KG1 (cell line): ENCODE measurements at regions not wholly inside any gene's neighbourhood (a gene's known extent, or its start where the extent isn't known, plus 50 kb on each side); places are given as distances from the start of the nearest gene placed in this dataset.

Experiments used
- DNase-seq: peaks from one replicate; lab custom pipeline; 2025; lab: John Stamatoyannopoulos, UW

DNA sequence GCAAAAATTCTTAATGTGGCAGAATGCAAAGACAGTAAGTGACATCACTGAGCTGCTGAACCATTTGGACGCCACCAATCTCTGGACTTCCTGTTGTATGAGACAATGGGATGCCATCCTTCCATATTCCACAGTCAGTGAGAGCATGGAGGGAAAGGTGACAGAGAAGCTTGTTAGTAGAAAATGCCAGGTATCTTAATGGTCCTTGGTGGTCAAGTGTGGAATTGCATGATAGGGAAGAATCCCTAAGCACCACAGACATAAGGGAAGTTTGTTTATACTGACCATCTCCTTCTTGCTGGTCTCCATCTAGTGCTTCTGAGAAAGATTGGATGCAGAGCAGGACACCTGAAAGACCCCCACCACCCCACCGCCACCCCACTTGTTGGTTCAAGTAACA lies 1410.0 kb upstream of the TMEM132C start:
- DNase-seq, result no peak

DNA sequence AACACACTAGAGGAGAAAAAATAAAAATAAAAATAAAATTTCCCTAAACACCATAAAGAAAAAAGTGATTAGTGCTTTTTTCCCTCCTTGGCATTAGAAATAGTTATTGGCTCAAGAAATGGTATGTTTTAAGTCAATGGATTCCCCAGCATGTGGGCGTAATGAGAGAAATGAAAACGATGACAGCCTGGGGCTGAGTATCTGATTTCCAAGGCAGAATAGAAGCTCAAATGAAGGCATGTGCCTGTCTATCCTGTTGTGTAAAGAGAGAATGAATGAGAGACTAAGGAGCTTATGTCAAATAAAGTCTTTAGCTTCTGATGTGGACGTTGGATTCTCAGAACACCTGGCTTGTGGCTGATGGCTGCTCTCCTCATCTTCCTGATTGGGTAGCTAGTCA lies 1408.4 kb upstream of the TMEM132C start:
- no peak for DNase-seq

DNA sequence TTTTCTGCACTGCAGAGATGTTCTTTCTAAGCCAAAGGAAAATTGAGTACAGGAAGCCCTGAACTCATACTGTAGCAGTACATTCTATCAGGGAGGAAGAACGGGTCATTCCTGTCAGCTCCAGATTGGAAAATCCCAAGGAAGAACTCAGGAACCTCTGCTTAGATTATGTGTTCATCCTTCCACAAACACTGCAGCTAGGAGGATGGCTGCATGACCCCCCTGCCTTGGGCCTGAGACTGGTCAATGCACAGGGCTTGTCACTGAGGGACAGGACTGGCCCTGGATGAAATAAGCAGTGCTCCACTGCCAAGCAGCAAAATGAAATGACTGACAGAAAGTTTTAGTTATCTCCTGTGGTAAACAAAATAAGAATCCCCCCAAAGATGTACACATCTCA lies 1406.8 kb upstream of the TMEM132C start:
- no peak for DNase-seq

DNA sequence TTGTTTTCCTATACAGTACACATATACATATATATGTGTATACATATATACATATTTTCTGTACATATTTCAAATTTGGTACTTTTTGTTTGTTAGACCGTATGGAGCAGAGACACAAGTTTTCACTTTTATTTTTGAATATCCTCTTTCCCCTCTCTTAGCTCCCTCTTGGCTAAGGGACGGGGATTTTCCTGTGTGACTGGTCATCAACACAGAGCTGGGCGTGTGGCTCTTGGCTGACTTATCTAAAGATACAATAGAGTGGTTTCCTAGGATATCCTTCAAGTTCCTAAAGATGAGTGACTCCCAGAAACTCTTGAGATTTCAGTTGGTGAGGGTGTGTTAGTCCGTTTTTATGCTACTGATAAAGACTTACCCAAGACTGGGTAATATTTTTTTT lies 1404.5 kb upstream of the TMEM132C start:
- no peak for DNase-seq

DNA sequence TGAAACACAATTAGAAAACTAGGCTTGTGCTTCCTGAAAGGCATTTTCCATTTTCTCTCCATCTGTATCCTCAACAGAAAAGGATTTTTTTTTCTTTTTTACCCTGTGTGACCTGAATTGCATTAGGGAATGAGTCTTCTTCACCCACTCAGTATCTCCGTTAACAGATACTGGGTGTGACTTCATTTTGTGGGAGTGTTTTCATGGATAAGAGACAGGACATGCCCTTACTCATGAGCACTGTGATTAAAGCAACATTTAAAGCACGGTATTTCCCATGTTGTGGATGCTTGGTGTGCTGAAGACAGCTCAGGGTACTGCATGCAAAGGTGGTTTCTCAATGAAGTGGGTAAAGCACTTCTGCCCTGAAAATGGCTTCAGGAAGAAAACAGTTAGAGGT lies 1397.3 kb upstream of the TMEM132C start:
- DNase-seq, result no peak

DNA sequence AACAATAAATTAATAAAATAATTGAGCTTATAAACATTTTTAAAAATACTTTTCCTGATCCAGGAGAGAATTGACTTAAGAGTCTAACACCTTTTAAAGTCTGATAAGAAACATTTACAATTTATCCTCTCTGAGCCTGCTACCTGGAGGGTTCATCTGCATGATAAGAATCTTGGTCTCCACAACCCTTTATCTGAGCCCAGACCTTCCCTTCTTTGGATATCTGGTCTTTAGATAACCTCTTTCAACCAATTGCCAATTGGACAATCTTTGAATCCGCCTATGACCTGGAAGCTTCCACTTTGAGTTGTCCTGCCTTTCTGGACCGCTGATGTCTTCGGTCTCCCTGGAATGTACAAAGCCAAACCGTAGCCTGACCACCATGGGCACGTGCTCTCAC lies 1393.3 kb upstream of the TMEM132C start:
- no peak for DNase-seq

DNA sequence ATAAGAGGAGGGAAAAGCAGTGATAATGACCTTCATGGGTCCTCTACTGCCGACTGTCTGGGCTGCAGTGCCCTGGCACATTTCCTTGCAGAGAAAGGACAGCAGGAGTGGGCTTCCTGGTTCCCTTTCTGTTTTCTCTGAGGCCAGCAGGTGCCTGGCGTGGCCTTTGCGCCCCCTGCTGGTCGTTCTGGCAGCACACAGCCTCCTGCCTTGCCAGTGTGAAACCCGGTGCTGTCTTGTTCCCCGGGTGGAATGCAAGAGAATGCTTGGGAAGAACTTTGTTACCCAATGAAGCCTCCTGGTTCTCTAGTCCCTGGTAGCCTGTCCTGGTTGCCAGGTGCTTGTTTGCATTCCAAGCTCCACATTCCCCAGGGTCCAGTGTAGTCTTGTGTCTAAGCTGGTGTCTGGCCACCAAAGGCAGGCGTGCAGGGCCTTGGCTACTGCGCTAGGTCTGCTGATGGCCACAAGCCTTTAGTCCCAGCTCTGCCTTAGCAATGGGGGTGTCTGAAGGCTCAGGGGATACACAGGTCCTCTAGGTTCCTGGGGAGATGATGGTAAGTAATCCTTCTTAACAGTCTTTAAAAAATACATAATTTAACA lies 1392.4 kb upstream of the TMEM132C start:
- DNase-seq, result peak; percentile 14

DNA sequence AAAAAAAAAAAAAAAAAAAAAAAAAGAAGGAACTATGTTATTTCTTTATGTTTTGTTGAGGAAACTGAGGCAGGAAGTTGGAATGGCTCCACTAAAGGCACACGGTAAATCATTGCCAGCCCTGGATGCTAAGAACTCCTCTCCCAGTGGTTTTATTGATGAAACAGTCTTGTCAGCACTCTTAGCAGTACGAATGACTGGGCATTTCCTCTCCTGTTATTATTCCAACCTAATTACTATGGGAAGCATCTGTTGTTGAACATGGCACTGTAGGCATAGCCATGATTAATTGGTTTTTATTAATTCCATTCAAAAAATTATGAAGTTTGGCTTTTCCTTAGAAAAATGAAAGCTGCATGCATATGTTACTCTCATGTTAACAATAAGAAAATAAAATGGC lies 1387.1 kb upstream of the TMEM132C start:
- no peak for DNase-seq

DNA sequence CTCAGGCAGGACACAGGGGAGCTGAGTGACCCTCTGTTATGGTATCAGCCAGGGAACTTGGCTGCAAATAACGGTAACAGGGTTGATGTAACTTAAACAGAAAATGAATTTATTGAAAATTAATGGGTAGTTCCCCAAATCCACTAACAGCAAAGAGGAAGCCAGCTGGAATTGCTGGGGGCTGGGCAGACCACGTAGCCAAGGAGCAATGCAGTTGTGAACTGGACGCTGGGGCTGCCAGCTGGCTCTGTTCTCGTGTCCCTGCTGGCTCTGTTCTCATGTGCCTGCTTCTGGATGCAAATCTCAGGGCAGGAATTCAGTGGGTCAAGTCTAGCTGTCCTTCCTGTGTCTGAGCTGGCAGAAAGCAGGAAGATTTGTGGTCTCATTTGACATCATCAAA lies 1383.3 kb upstream of the TMEM132C start:
- no peak for DNase-seq

DNA sequence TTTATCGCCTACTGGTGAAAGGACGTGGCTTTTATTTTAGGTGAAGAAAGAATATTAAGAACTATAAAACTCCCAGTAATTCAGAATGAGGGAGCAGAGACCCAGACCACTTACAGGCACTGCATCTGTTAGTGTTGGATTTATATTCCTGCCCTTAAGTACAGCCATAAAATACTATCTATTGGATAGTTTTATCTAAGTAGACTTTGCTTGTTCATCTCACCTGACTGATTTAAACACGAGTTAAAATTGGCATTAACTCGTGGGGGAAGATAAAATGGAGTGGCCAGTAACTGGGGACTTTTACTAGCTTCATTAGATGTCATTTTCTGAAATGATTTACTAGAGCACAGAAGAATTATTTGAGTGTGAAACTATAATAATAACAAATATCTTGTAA lies 1377.5 kb upstream of the TMEM132C start:
- no peak for DNase-seq

DNA sequence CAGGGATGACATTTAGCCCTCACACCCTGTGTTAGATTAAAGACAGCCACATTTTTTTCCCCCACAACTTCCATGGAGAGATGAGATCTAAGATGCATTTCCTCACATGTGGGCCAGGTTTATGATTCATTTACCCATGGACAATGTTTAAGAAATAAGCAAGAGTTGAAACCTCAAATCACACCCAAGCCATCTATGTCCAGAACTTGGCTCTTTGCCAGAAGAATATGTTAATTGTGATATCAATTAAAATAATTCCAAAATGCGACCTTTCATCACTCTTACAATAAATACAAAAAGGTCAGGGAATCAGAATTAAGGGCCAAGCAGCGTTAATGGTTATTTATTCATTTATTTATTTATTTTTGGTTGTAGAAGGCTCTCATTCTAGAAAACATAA lies 1376.9 kb upstream of the TMEM132C start:
- no peak for DNase-seq

DNA sequence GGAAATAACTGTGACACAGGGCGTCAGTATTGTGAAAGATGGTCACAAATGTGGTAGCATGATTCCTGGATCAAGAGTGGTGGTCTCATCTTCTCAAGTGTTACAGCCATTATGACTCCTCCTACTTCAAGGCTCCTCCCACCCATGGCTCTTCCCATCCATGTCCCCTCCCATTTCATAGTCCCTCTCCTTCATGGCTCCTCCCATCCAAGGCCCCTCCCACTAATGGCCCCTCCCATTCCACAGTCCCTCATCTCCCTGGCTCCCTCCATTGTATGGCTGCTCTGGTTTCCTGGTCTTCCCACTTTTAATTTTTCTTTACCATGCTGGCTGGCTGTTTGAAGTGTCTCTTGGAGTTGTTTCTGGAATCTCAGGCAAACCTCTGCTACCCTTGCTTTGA lies 1375.2 kb upstream of the TMEM132C start:
- no peak for DNase-seq

DNA sequence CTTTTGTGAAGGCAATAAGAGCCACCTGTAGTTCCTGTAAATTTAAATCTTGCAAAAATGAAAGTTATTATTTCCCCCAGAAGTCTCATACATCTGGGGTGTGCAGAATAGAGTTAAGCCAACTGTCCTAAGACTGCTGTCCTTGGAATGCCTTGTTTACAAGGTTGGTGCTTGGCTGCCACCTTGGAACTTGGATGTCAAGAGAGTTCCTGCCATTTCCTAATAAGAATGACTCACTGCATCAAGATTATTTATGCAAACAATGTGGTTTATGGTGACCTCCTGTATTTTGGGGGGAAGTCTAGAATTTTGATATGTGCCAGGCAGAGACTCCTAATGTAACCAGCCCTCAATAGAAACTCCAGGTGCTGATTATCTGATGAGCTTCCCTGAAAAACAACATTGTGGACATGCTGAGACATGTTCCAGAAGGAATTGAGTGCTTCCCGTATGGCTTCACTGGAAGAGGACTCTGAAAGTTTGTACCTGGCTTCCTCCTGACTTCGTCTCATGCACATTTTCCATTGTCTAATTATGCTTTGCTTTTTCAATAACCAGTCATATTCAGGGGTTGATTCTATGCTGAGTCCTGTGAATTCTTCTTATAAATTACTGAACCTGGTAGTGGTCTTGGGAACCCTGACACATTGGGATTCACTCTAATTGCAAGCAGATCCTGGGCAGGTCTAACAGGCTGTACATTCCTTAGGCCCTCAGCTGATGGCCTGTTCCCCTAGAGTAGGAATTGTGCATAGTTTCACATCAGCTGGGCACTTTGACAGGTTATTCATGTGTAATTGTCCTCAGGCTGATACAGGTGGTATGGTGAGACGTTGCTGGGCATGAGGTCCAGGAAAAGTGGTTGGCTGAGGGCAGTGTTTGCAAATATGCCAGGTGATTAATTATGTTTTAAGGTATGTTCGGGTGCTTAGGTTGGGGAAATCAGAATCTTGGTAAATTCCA lies 1370.7 kb upstream of the TMEM132C start:
- DNase-seq, result no peak

DNA sequence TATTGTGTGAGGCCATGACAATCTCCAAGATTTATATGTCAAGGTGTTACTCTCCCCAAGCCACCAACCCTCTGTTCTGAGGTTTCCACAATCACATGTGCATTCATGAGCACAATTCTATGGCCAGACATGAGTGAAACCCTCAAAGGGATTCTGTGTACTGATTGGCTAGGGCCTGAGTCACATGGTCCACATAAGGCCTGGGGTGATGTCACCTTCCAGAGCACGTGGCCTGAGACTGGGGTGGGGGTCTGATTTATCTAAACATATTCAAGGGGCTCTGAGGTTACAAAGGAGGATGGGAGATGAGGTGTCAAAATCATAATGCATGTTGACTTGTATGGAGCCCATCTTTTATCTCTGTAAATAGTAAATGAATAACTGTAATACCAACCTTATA lies 1369.9 kb upstream of the TMEM132C start:
- no peak for DNase-seq

DNA sequence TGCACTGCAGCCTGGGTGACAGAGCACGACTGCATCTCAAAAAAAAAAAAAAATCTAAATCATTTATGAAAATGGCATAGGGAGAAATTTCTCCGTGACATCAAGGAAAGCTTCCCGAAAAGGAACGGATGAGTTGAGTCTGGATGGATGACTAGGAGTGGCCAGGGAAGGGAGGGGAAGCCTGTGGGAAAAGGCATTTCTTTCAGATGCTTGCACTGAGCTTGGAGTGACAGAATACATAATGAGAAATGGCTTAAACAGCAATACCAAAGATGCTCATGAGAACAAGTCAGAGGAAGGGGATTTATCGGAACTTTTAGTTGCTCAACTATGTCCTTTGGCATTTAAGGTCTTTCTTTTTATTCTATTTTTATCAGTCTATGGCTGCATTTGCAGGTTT lies 1369.2 kb upstream of the TMEM132C start:
- no peak for DNase-seq

DNA sequence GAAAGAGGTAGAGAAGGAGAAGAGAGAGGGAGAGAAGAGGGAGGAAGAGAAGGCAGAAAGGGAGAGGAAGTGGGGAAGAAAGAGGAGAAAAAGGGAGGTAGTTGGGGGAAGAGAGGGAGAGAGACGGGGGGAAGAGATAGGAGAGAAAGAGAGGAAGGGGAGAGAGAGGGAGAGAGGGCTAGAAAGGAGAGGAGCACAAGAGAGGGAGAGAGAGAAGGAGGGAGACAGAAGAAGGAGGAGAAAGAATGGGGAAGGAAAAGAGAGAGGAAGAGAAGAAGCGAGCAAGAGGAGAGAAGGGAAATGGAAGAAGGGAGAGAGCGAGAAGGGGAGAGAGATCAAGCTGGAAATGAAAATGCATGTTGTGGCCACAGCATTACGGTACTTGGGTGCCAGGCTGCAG lies 1368.4 kb upstream of the TMEM132C start:
- DNase-seq, result no peak

DNA sequence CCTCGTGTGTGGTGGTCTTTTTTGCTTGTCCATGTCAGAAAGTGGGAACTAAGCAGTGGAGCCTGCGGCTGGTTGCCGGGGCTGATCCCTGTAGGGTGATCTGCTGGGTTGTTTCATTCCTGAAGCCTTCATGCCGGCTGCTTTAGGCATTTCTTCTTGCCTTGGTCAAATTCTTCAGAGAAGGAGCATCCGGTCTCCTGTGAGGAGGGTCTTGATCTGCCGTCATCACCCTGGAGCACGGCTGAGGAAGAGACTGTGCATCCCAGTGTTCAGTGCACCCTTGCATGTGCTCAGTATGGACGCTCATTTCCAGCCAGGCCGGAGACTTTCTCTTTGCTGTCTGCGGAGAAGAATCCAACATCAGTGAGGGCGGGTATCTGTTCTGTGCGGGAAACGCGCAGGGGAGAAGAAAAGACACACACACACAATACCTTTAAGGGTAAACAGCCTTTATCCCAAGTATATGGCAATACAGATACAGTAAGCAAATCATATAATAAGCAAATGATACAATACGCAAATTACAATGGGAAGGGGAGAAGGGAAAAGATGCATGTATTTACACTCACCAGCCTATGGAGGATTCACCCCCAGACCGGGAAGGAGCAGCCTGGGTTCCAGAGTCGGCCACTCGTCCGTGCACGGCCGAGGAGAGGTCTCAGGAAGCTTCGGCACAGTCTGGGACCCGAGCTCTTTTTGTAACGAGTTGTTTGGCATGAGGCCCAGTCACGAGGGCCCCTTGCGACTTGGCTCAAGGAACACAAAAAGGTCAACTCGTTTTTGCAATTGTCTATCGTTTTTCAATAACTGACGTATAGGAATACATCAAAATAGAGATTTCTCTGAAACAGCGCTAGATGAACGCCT lies 1366.8 kb upstream of the TMEM132C start:
- no peak for DNase-seq

DNA sequence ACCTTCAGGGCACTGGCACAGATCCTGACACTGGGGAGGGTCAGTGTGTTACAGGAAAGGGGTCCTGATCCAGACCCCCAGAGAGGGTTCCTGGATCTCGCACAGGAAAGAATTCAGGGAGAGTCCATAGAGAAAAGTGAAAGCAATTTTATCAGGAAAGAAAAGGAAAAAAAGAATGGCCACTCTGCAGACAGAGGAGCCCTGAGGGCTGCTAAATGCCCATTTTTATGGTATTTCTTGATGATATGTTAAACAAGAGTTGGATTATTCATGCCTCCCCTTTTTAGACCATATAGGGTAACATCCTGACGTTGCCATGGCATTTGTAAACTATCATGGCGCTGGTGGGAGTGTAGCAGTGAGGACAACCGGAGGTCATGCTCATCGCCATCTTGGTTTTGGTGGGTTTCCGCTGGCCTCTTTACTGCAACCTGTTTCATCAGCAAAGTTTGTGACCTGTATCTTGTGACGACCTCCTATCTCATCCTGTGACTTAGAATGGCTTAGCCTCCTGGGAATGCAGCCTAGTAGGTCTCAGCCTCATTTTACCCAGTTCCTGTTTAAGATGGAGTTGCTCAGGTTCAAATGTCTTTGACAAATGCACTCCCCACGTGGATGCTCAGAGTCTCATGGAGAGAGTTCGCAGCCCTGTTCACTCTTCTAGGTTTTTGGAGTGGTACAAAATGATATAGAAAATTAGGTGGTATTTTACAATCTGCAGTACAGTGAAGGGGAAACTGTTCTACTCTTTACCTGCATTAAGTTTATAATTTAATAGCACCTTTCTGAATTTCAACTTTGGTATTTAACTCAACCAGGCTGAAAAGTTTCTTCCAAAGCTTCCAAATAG lies 1363.7 kb upstream of the TMEM132C start:
- no peak for DNase-seq

DNA sequence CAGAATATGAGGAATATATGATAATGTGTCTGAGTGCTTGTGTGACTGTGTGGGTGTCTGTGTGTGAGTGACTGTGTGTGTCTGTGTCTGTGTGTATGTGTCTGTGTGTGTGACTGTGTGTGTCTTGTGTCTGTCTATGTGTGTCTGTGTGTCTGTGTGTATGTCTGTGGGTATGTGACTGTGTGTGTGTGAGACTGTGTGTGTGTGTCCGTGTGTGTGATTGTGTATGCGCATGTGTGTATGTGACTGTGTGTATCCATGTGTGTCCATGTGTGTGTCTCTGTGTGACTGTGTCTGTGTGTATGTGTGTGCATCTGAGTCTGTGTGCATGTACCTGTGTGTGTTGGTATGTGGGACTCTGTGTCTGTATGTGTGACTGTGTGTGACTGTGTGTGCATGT lies 1361.2 kb upstream of the TMEM132C start:
- DNase-seq, result no peak

DNA sequence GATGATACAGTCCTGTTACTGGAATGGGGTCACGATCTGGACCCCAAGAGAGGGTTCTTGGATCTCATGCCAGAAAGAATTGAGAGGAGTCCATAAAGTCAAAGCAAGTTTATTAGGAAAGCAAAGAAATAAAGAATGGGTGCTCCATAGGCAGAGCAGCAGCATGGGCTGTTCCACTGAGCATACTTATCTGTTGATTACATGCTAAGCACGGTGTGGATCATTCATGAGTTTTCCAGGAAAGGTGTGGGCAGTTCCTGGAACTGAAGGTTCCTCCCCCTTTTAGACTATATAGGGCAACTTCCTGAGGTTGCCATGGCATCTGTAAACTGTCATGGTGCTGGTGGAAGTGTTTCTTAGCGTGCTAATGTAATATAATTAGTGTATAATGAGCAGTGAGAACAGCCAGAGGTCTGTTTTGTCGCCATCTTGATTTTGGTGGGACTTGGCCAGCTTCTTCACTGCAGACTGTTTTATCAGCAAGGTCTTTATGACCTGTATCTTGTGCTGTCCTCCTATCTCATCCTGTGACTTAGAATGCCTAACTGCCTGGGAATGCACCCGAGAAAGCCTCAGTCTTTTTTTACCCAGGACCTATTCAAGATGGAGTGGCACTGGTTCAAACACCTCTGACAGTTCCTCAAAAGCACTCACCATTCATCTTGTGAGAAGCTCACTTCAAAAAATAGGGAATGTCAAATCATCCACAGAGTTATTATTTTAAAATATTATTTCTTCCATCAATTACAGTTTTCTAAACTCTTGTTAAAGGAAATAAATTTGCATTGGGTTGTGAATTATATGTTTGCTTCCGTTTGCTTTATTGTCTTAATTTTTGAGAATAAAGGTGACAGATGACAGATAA lies 1358.8 kb upstream of the TMEM132C start:
- DNase-seq, result no peak

DNA sequence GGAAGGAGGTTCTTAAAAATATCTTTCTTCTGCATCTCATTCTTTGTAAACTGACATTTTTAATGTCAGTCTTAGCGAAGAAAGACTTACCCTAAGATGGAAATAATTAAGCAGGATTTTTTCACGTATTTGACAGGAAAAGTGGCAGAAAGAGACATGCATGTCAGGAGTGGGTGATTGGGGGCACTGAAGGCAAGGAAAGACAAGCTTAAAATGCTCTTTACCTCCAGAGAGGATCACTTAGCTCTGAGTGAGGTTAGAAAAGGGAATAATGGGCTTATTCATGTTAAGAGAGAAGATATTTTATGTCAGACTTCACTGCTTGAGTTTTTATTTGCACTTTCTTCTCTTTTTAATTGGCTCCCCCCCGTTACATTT lies 1358.2 kb upstream of the TMEM132C start:
- no peak for DNase-seq
